ENCODE measurements at regions not wholly inside any gene's neighbourhood (a gene's known extent, or its start where the extent isn't known, plus 50 kb on each side); places are given as distances from the start of the nearest gene placed in this dataset.

GRCh38 chr13:84962849-84963248 is 836.4 kb downstream of the SLITRK6 start:
- DNase-seq (ENCODE audit: low spot score) (no peak), ATAC-seq (no peak)
- TF ChIP-seq ZNF263 (CRISPR knock-in tag; IDR thresholded peaks at IDR 0.05; ENCODE audit: low read depth): no peak
- TF ChIP-seq NR2C2 (CRISPR knock-in tag; IDR thresholded peaks at IDR 0.05): no peak
- no peak for TF ChIP-seq JAZF1 (CRISPR knock-in tag; IDR thresholded peaks at IDR 0.05)
- TF ChIP-seq, protein P1, sequence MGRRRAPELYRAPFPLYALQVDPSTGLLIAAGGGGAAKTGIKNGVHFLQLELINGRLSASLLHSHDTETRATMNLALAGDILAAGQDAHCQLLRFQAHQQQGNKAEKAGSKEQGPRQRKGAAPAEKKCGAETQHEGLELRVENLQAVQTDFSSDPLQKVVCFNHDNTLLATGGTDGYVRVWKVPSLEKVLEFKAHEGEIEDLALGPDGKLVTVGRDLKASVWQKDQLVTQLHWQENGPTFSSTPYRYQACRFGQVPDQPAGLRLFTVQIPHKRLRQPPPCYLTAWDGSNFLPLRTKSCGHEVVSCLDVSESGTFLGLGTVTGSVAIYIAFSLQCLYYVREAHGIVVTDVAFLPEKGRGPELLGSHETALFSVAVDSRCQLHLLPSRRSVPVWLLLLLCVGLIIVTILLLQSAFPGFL (CRISPR knock-in tag; IDR thresholded peaks at IDR 0.05; ENCODE audit: borderline replicate concordance): no peak
- TF ChIP-seq, protein P2, sequence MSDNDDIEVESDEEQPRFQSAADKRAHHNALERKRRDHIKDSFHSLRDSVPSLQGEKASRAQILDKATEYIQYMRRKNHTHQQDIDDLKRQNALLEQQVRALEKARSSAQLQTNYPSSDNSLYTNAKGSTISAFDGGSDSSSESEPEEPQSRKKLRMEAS (CRISPR knock-in tag; IDR thresholded peaks at IDR 0.05): no peak
- TF ChIP-seq E2F5 (CRISPR knock-in tag; IDR thresholded peaks at IDR 0.05): no peak
- no peak for TF ChIP-seq SOX15 (CRISPR knock-in tag; IDR thresholded peaks at IDR 0.05)
- no peak for TF ChIP-seq ZBTB21 (CRISPR knock-in tag; IDR thresholded peaks at IDR 0.05; ENCODE audit: borderline replicate concordance)
- TF ChIP-seq NFE2L1 (CRISPR knock-in tag; IDR thresholded peaks at IDR 0.05): no peak
- Mint-ChIP-seq H3K4me1 (no peaks in the 10 kb centered on the region), H3K27me3 (ENCODE audit: low read depth) (no peaks in the 10 kb centered on the region), H3K36me3 (no peaks in the 10 kb centered on the region), H3K9me3 (no peaks in the 10 kb centered on the region), H3K27ac (no peak overlapping the region), H3K4me3 (no peak overlapping the region)
- ChIA-PET CTCF (no interaction called here), POLR2A (no interaction called here)

GRCh38 chr13:84962141-84962750 is 837.0 kb downstream of the SLITRK6 start:
- no peaks in the 10 kb centered on the region for H3K9me3 Mint-ChIP-seq
- DNase-seq (ENCODE audit: low spot score) (no peak), ATAC-seq (peak; percentile 34)
- no peaks in the 10 kb centered on the region for H3K27me3 Mint-ChIP-seq (ENCODE audit: low read depth)
- no peaks in the 10 kb centered on the region for H3K4me1 Mint-ChIP-seq
- no peak overlapping the region for H3K4me3 Mint-ChIP-seq
- no peaks in the 10 kb centered on the region for H3K36me3 Mint-ChIP-seq
- CTCF ChIA-PET: no interaction called here
- POLR2A ChIA-PET: no interaction called here
- H3K27ac Mint-ChIP-seq: no peak overlapping the region
- TF ChIP-seq NR1H2 (CRISPR knock-in tag; IDR thresholded peaks at IDR 0.05) (no peak), NFATC4 (CRISPR knock-in tag; IDR thresholded peaks at IDR 0.05) (no peak), ZNF219 (CRISPR knock-in tag; IDR thresholded peaks at IDR 0.05; ENCODE audit: borderline replicate concordance) (no peak), SMAD4 (CRISPR knock-in tag; IDR thresholded peaks at IDR 0.05) (no peak), E2F1 (CRISPR knock-in tag; IDR thresholded peaks at IDR 0.05) (no peak), IRF2 (CRISPR knock-in tag; IDR thresholded peaks at IDR 0.05; ENCODE audit: borderline replicate concordance, low read depth) (no peak), CBFB (CRISPR knock-in tag; IDR thresholded peaks at IDR 0.05; ENCODE audit: low read depth) (no peak), HMGXB4 (CRISPR knock-in tag; IDR thresholded peaks at IDR 0.05) (no peak)
- TF ChIP-seq, protein P3, sequence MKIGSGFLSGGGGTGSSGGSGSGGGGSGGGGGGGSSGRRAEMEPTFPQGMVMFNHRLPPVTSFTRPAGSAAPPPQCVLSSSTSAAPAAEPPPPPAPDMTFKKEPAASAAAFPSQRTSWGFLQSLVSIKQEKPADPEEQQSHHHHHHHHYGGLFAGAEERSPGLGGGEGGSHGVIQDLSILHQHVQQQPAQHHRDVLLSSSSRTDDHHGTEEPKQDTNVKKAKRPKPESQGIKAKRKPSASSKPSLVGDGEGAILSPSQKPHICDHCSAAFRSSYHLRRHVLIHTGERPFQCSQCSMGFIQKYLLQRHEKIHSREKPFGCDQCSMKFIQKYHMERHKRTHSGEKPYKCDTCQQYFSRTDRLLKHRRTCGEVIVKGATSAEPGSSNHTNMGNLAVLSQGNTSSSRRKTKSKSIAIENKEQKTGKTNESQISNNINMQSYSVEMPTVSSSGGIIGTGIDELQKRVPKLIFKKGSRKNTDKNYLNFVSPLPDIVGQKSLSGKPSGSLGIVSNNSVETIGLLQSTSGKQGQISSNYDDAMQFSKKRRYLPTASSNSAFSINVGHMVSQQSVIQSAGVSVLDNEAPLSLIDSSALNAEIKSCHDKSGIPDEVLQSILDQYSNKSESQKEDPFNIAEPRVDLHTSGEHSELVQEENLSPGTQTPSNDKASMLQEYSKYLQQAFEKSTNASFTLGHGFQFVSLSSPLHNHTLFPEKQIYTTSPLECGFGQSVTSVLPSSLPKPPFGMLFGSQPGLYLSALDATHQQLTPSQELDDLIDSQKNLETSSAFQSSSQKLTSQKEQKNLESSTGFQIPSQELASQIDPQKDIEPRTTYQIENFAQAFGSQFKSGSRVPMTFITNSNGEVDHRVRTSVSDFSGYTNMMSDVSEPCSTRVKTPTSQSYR (CRISPR knock-in tag; IDR thresholded peaks at IDR 0.05): no peak
- TF ChIP-seq, protein P4, sequence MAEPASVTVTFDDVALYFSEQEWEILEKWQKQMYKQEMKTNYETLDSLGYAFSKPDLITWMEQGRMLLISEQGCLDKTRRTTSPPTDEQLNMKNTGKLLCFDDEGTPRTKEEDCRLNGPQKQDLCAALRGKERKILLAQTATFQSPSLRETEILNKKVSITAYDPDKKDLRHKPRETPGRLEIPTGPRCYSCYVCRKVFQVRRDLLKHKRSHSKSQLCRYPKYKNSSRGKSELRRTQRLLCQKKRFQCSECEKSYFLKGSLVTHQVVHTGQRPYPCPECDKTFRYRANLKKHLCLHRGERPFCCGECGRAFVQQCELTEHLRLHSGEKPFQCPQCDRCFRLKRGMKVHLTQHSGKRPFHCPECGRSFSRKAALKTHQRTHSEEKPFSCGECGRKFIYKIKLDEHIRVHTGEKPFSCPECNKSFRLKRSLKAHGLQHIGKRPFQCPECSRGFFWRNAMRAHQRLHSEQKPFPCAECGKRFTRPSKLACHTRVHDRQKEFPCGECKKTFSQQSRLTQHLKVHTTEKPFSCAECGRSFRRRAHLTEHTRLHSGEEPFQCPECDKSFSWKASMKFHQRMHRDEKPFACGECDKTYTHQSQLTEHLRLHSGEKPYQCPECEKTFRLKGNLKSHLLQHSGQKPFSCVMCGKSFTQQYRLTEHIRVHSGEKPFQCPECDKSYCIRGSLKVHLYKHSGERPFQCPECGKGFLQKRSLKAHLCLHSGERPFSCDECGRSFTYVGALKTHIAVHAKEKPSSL (CRISPR knock-in tag; conservative IDR thresholded peaks at IDR 0.05): no peak
- TF ChIP-seq, protein P5, sequence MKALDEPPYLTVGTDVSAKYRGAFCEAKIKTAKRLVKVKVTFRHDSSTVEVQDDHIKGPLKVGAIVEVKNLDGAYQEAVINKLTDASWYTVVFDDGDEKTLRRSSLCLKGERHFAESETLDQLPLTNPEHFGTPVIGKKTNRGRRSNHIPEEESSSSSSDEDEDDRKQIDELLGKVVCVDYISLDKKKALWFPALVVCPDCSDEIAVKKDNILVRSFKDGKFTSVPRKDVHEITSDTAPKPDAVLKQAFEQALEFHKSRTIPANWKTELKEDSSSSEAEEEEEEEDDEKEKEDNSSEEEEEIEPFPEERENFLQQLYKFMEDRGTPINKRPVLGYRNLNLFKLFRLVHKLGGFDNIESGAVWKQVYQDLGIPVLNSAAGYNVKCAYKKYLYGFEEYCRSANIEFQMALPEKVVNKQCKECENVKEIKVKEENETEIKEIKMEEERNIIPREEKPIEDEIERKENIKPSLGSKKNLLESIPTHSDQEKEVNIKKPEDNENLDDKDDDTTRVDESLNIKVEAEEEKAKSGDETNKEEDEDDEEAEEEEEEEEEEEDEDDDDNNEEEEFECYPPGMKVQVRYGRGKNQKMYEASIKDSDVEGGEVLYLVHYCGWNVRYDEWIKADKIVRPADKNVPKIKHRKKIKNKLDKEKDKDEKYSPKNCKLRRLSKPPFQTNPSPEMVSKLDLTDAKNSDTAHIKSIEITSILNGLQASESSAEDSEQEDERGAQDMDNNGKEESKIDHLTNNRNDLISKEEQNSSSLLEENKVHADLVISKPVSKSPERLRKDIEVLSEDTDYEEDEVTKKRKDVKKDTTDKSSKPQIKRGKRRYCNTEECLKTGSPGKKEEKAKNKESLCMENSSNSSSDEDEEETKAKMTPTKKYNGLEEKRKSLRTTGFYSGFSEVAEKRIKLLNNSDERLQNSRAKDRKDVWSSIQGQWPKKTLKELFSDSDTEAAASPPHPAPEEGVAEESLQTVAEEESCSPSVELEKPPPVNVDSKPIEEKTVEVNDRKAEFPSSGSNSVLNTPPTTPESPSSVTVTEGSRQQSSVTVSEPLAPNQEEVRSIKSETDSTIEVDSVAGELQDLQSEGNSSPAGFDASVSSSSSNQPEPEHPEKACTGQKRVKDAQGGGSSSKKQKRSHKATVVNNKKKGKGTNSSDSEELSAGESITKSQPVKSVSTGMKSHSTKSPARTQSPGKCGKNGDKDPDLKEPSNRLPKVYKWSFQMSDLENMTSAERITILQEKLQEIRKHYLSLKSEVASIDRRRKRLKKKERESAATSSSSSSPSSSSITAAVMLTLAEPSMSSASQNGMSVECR (CRISPR knock-in tag; IDR thresholded peaks at IDR 0.05; ENCODE audit: borderline replicate concordance): no peak
